GM18870 (cell line): ENCODE measurements at regions not wholly inside any gene's neighbourhood (a gene's known extent, or its start where the extent isn't known, plus 50 kb on each side); places are given as distances from the start of the nearest gene placed in this dataset.
"Not testable (repeated sequence)": the region's sequence is repeated elsewhere in the genome, so short reads cannot be mapped to it uniquely, and the experiment has no call there.

Experiments used
- ATAC-seq: cut with Tn5 transposase; IDR thresholded peaks from one replicate; pipeline ENCODE4 v1.9.1; 2021; ENCODE audit warnings: moderate library complexity; ENCODE audit not compliant: unreplicated experiment

DNA sequence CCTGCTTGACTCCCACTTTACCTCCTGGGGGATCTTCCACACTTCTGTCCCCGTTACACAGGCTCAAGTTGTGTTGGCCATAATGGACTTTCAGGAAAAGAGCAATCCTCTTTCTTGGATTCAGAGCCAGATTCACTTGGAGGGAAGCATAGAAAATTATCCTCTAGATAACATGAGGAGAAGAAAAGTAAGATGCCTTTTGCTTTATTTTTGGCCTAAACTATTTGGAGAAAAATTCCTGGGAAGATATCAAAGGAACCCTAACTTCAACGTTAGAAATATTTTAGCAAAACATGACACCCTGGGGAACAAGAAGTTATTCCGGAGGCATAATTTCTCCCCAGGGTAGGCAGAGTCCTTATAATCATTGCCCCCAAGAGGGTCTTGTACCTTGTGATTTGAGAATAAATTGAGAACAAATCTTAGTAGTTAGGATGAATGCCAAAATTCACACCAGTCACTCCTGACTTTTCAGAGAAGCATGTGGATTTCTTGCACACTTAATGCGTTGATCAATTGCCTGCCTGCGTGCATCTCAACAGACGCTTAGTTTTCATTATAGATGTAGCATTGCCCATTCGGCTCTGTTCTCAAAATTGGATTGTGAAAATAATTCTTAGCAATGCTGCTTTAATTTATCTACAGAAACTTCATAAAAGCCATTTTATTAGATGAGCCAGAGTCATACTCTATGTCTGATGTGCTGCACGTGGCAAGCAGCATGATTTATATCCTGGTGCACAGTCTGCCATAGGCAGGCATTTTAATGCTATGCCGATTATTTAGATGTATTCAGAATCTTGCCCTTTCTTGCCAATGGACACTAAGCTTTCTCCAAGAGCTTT lies 224.4 kb downstream of the C7orf25 start:
- ATAC-seq, result no peak

DNA sequence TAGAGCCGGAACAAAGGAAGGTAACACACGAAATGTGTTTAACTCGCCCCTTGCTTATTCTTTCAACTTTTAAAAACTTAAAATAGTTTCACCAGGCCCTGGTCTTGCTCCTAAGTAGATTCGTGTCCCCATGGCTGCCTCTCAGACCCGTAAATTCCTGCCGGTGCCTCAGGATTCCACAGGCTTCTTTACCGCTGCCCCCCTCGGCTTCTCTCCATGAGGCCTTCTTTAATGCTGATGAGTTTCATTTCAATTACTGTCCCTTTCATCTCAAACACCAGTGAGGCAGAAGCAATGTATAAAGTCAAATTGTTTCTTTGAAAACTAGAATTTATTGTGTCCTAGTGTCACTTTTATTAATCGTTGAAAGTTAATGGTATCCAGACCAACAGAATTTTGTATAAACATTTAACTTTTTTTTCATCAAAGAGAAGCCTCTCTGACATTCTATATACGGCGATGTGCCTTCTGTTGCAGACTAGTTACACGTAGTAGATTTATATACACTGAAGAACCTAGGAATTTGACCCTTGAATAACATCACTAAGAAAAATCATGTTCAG lies 225.2 kb downstream of the C7orf25 start:
- ATAC-seq, result no peak

DNA sequence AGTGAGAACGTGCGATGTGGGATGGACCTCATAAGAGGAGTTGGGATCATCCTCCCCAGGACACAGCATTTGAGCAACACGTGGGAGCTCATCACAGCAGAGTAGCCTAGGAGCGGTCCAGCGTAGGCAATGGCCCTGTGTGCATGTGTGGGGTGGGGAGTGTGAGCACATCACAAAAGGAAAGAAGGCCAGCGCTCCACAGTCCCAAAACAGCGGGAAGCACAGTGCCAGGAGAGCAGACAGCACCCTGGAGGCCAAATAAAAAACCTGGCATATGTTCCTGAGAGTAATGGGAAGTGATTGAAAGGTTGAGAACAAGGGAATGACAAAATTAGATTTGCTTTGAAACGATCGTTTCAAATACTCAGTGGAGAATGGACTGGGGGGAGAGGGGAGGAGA lies 226.0 kb downstream of the C7orf25 start:
- ATAC-seq, result no peak

DNA sequence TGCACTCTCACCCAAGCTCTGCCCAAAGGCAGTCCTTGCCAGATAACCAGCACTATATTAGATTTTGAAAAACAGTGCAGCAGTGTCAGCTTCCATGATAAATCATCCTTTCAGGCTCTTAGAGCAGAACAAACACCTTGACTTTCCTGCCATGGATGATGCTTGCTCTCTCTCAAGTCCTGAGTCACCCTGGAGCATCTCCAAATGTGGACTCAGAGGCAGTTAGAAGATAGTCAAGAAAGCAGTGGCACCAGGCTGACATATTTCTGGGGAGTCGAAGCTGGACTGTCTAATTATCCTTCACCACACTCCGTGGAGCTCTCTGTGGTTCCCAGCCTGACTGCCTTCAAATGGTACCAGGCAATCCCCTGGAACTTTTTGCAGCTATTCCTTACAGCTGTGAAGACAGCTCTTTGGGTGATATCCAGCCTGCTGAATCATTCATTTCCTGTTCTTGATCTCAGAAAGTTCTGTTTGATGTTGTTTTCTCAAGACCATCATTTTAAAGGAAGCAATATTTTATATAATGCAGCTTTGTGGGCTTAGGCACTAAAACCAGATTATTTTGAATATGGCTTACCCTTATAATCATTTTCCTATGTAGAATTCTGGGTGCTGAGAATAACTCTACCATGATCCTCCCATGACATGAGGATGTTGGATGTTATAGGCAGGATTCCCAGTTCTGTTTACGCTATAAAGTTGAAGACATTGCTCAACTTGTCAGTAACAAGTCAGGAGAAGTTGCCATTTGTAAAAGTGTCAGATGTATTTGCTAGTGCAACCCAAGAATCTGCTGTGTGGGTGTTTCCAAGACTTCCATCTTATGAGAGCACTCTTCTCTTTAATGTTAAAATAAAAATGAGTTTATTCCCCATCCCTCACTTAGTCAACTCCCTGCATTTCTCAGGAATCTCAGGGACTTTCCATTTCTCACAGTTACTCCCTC lies 233.8 kb downstream of the C7orf25 start:
- ATAC-seq, result no peak

DNA sequence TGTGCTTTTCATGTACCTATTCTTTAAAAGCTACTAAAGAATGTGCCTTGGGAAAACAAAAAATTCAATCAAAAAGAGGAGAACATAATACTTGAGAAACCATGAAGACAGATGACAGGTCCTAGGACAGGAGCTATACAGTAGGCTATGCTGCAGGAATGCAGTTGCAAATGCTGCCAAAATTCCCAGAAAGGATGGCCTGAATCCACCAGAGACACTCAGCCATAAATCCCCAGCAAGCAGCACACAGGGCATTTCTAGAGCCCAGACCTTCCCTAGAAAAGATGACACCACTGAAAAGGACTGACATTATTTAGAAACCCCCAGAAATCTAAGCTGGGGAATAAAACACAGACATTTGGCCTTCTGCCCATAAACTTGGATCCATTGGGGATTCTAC lies 237.3 kb downstream of the C7orf25 start:
- ATAC-seq, result no peak

DNA sequence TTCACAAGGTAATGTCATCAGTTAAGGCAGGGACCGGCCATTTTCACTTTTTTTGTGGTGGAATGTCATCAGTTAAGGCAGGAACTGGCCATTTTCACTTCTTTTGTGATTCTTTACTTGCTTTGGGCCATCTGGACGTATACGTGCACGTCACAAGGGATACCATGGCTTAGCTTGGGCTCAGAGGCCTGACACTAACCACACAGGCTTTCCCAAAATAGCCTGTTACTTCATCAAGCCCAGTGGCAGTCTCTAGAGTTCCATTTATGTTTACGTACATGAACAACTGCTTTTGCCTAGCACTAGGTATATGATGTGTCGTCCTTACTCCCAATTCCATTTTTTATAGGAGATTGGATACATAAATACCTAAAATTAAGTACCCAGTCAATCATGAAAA lies 237.9 kb downstream of the C7orf25 start:
- ATAC-seq, result no peak

DNA sequence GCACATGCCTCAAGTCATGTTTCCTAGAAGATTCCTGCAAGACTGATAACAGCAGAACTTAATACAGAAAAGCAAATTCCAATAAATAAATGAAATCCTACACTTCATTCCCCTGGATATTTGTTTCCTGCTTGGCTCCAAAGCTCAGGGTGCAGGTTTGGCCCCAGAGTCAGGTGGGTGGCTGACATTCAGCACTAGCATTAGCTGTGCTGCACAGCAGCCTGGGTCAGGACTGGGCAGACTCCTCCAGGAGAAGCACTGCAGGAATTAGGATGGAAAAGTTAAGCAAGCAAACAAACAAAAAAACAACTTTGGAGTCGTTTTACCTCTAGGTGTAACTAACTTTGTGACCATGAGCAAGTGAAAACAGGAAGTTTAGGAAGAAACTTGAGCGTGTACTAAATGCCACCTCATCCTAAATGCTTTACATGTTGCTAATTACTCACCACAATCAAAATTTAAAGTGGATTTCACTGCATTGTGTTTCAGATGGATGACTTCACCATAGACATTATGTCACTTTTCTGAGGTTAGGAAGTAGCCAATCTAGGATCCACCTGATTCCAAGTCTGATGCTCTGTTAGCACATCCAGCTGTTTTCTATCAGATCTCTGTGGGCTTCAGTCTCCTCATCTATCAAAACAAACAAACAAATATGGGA lies 239.4 kb downstream of the C7orf25 start:
- ATAC-seq, result no peak

DNA sequence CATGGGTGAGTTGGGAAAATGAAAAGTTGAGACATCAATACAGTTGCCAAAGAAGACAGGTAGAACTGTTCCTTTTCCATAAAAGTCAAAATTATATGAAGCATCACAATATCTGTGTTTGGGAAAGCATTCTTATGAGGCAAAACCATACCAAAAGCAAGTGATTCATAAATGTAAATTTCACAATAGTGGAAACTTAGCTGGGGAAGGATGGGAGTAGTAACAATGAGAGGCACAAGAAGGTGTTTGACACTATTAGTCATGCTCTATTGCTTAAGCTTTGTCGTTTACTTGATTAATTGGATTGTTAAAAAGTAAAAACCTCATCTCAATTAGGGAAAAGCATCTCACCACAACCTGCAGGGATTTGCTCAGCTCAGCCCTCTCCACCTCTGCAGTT lies 240.2 kb downstream of the C7orf25 start:
- no peak for ATAC-seq

DNA sequence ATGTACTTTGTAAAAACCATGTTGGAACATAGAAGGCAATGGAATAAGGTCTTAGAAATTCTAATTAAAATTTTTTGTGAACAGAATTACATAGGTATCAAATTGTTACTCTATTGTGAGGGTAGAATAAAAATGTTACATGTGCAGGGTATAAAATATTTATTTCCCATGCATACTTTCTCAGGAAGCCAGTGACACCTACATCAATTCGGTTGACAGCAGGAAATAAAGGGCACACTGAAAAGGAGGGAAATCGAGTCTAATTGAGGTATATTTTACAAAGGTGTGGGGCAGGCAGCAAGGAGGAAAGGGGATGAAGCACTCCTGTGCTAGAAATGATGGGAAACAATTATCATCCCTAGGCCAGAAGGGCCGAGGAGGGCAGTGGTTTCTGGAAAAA lies 244.9 kb downstream of the C7orf25 start:
- no peak for ATAC-seq

DNA sequence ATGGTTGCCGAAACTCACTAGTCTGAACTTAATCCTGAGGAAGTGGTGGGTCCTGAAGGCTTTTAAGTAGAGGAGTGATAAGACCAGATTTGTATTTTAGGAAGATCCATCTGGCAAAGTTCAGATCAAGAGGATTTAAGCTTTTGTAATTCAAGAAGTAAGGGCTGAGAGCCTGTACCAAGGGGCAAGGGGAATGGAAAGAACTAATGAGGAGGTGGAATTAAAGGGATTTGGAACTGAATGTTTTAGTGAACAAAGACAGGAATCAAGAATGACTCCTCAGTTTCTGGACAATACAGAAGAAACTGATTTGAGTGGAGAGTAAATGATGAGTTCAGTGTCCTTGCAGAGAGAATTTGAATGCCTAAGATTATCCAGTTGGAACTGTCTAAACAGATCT lies 249.0 kb downstream of the C7orf25 start:
- ATAC-seq, result no peak

DNA sequence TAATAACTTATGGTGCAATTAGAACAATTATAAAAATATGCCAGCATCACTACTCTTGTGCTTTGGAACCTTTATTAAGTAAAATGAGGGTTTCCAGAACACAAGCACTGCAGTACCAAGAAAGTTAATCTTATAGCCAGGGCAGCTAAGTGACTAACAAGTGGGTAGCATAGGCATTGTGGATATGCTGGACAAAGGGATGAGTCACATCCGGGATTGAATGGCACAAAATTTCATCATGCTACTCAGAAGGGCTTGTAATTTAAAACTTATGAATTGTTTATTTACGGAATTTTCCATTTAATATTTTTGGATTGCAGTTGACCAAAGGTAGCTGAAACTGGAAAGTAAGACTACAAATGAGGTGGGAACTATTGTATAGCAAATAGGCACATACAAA lies 250.6 kb downstream of the C7orf25 start:
- no peak for ATAC-seq

DNA sequence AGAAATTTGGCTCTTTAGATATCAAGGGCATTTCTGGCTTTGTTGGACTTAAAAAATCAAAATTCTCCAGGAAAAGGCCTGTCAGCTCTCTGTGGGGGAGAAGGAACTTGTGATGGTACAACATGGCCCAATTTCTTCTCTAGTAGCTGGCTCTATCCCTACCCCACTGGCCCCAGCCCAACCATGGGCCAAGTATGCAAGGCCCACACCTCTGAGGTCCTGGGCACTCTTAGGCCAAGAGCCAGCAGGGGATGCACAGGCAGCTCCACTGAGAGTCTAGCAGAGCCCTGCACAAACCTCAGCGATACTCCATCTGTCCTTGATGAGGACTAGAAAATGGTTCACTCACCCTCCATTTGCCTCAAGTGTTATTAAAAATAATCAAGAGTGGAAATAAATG lies 261.2 kb downstream of the C7orf25 start:
- ATAC-seq, result no peak

DNA sequence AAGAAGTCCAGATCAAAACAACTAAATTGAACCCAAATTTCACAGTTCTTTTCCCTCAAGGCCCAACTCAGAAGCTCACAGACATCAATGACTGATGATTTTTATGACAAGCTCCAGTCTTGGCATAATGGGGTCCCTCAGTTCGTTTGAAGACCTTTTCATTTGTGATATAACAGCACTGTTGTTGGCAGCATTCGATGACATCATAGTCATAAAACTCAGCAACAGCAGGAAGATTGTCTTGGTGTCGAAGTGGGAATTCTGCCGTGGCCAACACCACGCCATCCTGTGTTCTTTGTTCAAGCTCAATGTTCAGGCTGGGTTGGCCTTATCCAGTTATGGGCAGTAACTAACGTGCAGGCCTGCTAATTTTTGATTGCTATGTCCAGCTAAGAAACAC lies 261.7 kb downstream of the C7orf25 start:
- no peak for ATAC-seq

DNA sequence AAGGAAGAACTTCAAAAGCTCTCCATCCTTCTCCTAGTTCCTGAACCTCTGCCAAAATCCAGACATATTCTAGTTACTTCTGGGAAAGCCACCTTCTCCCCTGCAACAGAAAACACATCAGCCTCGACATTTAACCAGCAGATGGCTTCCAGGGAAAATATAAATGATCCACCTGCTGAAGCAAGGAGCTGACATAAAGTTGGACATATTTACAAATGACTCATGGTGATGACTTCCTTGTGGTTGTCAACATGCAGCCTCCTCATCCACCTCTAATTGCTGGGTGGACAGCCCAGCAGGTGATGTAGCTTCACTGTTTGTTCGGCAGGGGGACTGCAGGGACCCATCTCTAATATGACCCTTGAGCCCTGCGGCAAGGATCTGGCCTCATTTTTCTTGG lies 266.0 kb downstream of the C7orf25 start:
- ATAC-seq, result no peak

DNA sequence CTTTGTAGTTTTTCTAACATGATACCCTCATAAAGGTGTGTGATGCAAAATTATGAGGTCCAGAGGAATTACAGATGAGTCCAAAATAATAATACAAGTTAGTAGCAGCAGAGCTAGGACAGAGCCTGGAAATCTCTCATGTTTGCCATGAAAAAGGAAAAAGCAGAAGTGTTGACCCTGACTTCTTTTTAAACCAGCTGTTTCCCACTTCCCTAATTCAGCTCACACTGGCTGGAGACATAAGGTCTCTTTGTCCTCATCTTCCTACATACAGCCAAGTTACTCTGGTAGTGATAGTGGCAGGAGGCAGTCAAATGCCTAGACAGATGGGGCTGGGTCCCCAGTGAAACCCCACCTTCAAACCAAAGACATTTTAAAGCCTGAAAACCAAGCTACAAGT lies 269.2 kb downstream of the C7orf25 start:
- no peak for ATAC-seq

DNA sequence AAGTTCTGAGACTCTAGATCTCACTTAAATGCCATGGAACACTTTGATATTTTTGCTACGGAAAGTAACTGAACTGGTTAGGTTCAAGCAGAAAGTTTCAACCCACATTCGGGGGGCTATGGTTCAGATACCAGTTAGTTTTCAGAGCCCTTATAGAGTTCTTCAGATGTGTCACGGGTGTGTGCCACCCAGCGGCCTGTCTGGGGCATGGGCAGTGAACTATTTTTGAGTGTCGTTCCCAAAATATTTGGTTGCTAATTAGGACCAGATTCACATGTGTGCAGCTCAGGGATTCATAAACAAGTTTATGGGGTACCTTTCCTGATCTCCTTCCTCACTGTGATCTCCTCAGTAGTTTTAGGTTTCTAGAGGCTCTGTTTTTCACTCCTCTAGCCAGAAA lies 271.9 kb downstream of the C7orf25 start:
- ATAC-seq, result no peak

DNA sequence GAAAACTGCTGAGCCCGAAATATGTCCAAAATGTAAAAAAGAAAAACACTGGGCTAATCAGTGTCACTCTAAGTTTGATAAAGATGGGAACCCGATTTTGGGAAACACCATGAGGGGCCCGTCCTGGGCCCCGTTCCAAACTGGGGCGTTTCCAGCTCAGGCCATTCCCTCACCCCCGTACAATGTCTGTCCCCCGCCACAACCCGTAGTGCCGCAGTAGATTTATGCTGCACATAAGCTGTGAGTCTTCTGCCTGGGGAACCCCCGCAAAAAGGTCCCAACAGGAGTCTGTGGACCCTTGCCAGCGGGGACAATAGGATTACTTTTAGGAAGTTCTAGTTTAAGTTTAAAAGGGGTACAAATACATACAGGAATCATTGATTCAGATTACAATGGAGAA lies 275.5 kb downstream of the C7orf25 start:
- ATAC-seq, result not testable (repeated sequence)

DNA sequence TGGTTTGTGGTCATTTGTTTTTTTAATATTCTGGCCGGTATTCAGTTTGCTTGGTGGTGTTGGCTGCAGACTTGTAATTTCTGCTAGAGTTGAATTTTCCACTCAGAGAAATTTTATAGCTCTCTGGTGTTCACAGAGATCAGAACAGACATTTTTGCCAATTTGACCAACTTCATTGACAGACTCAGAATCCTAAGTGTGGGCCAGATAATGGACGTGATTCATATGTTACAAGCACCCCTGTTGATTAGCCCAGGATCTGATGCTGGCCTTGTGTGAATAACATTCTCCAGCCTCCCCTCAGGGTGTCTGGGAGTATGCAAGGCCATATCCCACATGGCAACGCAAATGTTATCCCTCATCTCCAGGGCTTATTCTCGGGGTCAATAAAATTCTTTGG lies 283.8 kb downstream of the C7orf25 start:
- no peak for ATAC-seq

DNA sequence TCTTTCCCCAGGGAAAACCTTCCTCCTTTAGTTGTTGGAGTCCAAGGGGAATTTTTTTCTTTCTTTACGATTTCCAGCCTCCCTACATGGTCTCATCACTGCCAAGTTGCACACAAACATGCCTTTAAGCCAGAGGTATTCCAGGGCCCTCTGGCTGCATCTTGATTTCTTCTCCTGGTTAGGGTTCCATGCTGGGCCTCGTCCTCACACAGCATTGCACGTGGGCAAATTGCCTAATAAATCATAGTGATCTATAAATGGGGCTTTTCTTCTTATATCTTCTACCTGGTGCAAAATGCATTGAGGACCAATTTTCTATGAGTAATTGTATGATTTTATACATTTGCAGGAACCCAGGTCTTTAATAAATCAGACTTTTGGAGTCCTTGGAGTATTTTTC lies 284.2 kb downstream of the C7orf25 start:
- ATAC-seq, result no peak

DNA sequence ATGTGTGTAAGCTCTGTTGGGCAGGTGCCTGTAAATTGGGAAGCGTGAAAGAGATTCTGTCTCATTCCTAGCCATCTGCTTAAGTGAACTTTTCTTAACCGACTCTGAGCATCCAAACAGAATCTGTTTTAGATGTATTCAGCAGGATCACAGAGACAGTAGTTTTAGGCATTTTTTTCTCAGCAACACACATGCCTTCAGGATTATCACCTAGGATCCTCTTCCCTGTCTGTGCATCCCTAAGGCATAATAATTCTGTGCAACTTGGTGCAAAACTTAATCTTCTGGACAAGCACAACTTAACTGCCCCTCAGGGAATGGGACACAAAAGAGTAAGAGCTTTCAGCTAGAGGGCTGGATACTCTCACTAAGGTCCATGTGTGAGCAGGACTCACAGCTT lies 284.8 kb downstream of the C7orf25 start:
- no peak for ATAC-seq

DNA sequence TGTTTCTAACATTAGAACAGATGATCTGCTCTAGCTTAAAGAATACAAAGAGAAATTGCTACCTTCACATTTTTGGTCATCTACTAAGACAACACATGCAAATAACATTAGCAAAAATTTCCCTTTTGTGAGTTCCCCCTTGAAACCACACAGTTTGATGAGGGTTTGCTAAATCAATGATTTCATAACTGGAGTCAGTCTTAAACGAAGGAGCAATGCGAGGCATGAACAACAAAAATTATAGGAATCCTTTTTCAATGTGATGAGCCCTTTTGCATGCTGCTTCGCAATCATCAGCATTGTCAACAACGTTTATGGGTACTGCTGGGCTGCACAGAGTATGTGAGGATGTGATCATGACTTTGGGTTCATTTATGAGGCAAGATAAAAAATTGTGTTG lies 286.4 kb downstream of the C7orf25 start:
- ATAC-seq, result no peak
